GM18858 (cell line): ENCODE measurements at regions not wholly inside any gene's neighbourhood (a gene's known extent, or its start where the extent isn't known, plus 50 kb on each side); places are given as distances from the start of the nearest gene placed in this dataset.

Experiments used
- ATAC-seq: cut with Tn5 transposase; IDR thresholded peaks from one replicate; pipeline ENCODE4 v1.9.1; 2021; ENCODE audit not compliant: unreplicated experiment

DNA sequence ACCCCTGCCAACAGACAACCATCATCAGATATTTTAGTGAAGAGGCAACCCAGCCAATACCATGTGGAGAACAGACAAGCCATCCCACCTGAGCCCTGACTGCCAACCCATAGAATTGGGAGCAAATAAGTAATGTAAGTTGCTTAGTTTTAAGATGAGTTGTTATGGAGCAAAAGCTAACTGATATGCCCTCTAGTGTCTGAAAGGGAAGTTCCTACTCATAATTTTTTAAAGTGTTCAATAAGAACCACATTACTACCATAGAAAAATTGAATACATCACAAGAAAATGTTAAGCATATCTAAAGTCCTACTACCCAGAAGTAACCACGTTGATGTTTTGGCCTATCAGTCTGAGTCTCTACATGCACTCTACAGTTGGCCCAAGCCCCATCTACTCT is 50.8 kb upstream of the SLC36A4 start:
- ATAC-seq, result no peak

DNA sequence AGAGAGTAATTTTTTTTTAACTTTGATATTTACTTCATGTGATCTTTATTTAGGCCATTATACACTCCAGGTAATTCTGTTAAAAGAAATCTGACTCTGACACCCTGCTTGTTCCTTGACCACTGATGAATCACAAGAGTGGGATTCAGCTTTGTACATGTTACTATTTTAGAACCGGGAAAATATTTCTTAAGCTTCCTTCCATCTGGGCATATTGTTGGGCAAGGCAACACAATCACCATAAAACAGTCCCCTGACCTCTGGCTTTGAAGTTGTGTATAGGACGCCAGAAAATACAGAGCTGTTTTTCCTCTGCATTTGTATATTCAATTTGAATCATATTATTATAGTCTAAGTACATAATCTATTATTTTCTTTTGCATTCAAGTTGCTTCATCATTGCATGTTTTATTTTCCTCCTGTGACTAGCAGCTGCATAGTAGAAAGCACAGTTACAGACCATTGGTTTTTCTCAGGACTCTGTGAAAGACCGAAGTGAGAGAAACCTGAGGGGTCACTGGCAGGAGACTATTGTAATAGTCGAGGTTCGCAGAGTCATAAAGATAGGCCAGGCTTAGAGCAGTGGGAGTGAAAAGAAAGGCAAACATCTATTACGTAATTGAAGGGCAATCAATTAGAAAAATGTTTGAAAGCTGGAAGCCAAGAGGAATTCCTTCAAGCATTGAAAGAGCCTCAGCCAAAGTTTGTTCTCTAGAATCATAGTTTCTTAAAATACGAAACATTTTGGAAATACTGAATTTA is 51.8 kb upstream of the SLC36A4 start:
- no peak for ATAC-seq

DNA sequence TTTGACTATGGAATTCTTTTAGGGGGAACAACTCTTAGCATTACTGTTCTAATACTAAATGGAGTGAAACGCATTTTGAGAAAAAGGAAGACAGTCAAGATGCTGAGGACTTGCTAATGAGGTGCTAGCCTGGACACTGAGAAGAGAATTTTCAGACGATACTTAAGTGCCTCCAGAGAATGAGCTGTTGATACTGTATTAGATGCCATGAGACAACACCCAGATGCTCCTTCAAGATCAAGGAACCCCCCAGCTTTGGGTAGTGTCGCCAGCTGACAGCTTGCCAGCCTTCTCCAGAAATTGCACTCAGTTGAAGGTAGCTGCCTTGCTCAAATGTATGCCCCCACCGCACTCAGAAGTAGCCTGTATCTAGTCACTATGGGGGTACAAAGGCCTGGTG is 52.5 kb upstream of the SLC36A4 start:
- ATAC-seq, result no peak

DNA sequence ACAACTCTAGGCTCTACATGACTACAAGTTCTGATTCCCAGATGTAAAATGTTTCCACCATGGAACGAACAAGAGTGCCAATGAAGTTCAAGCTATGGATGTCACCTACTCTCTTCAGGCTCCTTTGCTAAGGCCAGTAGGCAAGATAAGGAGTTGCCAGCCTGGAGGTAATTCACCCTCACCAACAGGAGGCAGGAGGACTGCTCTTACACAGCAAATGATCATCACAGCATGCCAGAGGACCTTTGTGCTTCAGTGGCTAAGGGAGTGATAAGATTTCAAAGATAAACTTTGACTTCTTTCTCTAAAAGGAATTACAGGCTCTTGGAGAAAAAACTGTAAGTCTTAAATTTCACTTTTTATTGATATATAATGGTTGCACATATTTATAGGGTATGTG is 54.1 kb upstream of the SLC36A4 start:
- ATAC-seq, result no peak

DNA sequence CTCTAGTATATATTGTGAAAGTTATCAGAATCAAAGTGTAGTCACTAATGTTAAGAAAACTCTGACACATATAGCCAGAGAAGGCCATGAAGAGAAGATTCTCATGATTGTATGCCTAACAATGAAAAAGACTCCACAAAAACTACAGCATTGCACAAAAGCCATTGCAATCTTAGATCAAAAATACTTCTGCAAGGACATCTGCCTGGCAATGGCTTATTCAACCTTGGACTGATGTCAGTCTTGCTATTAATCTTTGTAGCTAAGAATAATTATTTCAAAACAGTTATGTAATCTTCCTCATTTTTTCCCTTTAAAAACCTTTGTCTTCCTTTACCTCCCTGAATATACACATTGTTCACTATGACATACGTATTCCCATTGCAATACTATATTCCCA is 55.3 kb upstream of the SLC36A4 start:
- no peak for ATAC-seq

DNA sequence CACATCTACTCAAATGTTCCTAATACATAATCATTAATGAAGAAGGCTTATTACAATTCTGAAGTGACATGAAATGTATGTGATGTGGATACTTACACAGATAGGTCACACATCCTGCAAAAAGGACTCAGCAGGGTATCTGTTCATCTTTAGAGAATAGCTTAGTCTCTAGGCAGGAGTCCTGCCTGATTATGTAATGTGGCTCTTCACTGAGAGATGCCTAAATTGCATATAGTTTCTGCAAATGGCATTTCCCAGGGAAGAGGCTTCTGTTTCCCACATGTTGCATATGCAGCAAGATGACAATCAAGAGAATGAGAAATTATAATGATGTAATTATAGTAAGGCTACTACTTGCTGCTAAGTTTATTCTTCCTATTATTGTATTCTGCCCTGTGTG is 58.8 kb upstream of the SLC36A4 start:
- no peak for ATAC-seq

DNA sequence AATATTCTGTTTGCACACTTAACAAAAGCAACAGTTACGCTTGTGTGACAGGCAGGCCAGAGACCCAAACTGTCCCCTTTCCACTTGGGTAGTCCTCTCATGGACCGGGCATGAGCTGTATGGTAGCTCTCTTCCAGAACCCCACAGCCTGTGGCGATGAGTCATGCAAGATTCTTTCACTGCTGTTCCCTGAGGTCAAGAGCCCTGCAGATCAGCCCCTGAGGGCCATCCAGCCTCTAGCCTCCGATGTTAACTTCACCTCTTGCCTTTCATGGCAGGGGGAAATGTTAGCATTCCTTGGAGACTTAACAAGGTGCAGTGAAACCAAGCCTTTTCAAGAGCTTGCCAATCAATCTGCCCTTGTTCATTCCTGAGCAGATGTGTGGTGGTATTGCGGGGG is 63.2 kb upstream of the DEUP1 start:
- ATAC-seq, result no peak

DNA sequence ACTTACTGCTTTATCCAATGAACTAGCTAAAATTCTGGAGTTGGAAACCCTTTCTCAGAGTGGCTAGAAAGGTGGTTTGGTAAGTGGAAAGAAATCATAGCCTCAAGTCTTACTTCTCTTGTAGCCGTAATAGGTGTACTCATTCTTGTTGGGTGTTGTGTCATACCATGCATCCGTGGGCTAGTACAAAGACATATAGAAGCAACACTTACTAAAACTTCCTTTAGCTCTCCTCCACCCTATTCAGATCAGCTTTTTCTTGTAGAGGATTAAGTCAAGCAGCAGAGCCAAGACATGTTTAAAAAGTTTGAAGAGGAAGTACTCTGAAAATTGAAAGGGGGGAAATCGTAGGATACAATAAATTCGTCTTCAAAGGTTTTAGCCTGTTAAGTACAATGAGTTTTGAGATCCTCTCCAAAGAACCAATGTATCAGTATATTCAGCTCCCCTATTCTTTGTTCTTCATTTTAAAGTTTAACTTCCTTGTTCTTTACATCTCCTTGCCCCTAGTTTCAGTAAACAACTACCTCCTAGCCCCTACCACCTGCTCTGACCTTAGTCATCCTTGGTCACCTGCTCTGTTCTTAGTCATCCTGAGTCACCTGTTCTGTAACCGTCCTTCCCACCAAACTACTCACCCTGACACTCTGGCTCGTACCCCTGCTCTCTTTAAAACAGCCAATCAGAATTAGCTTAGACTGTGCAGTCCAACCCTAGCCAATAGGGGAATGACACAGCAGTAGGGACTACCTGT is 62.1 kb upstream of the DEUP1 start:
- ATAC-seq, result no peak

DNA sequence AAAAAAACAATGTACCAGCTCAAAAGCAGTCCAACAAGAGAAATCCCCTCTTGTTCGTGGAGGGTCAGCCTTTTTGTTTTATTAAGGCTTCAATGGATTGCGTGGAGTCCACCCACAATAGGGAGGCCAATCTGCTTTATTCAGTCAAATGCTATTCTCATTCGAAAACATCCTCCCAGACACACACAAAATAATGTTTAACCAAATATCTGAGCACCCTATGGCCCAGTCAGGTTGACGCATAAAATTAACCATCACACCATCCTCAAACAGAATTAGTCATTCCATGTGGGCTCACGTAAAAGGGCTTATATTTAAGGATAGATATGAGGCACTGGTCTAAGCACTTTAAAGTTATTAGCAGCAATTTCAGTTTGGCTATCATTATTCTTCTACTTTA is 58.9 kb upstream of the DEUP1 start:
- no peak for ATAC-seq

DNA sequence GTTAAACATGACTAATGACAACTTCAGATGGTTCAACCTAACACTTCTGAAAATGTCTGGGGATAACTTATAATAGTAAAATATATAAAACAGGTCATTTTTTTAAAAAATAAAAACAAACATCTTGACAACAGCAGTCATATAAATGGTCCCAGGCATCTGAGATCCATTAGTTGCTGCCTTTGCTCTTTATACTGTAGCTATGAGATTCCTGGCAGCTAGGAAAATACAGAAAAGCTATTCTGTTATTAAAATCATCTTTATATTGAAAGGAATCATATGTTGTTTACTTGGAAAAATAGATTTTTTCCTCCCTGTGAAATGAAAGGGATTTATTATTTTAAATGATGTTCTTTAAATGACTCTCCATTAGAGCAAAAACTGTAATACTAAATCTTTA is 55.7 kb upstream of the DEUP1 start:
- no peak for ATAC-seq

DNA sequence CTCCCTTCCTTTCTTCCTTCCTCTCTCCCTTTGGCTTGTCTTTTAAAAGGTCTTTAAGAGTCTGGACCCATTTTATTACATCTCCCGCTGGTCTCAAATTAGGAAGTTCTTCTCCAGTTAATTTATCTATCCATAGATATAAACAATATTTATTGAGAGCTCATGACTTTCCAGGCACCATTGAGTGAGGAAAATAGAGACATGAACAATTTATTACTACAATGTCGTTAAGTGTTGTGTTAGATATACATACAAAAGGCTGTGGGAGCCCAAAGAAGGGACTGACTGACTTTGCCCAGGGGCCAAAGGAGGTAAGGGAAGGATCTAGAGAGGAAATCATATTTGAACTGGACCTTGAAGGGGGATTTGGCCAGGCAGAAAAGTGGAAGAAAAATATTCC is 51.6 kb upstream of the DEUP1 start:
- no peak for ATAC-seq

DNA sequence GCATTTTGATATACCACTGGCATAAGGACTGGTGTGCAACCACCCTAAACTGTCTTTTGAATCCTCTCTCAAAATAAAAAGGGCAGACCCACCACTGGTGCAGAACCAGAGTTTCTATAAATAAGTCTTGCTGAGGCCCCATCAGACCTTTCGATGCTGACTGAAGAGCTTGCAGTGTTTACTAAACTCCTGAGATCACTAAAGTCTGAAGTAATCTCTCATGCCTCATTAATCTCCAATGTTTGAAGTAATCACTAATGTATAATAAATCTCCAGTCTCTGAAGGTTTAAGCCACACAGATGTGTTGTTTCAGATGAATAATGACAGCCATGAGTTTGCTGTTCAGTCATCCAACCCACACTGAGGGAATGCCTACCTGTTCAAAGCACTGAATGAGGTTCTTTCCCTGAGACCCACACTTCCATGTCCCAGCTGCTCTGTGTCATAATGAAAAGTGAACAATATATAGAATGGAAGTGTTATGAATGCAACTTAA is 50.6 kb upstream of the DEUP1 start:
- peak; percentile 78 for ATAC-seq
